GM23248 (cell line): ENCODE measurements at regions not wholly inside any gene's neighbourhood (a gene's known extent, or its start where the extent isn't known, plus 50 kb on each side); places are given as distances from the start of the nearest gene placed in this dataset.
A peak's percentile ranks its signal among the peaks of the same experiment; 100 is the strongest.

Experiments
- DNase-seq: peaks from one replicate; pipeline ENCODE4 v3.0.0-alpha.2; 2015
- H2AFZ ChIP-seq: fragments of 200-600 bp; sonication (generic); 2 replicates; pipeline ENCODE4 v1.6.1; 2016; ENCODE audit warnings: antibody characterized with exemption
- H3F3A ChIP-seq: fragments of 200-600 bp; sonication (generic); 2 replicates; pipeline ENCODE4 v1.6.1; 2016; ENCODE audit warnings: mild to moderate bottlenecking, antibody characterized with exemption, mixed run types; ENCODE audit not compliant: insufficient read depth
- H3K27ac ChIP-seq: fragments of 200-600 bp; sonication (generic); 2 replicates; pipeline ENCODE4 v1.5.1; 2016; ENCODE audit warnings: mild to moderate bottlenecking
- H3K27me3 ChIP-seq: fragments of 200-600 bp; sonication (generic); replicated peaks from 2 replicates; pipeline ENCODE4 v1.6.1; 2016; ENCODE audit warnings: mild to moderate bottlenecking; ENCODE audit not compliant: insufficient read depth
- H3K36me3 ChIP-seq: fragments of 200-600 bp; sonication (generic); 2 replicates; pipeline ENCODE4 v1.6.1; 2016; ENCODE audit warnings: low read depth, mild to moderate bottlenecking
- H3K4me1 ChIP-seq: fragments of 200-600 bp; sonication (generic); 2 replicates; pipeline ENCODE4 v1.6.1; 2016; ENCODE audit warnings: mild to moderate bottlenecking; ENCODE audit not compliant: insufficient read depth
- H3K4me2 ChIP-seq: fragments of 200-600 bp; sonication (generic); one replicate; pipeline ENCODE4 v1.6.1; 2016; ENCODE audit warnings: mild to moderate bottlenecking; ENCODE audit not compliant: unreplicated experiment
- H3K4me3 ChIP-seq: fragments of 200-600 bp; sonication (generic); 2 replicates; pipeline ENCODE4 v1.5.1; 2016; ENCODE audit warnings: mild to moderate bottlenecking
- H3K79me2 ChIP-seq: fragments of 200-600 bp; sonication (generic); 2 replicates; pipeline ENCODE4 v1.6.1; 2016; ENCODE audit warnings: mild to moderate bottlenecking; ENCODE audit not compliant: insufficient read depth
- H3K9ac ChIP-seq: fragments of 200-600 bp; sonication (generic); 2 replicates; pipeline ENCODE4 v1.6.1; 2016; ENCODE audit warnings: mild to moderate bottlenecking
- H3K9me2 ChIP-seq: fragments of 200-600 bp; sonication (generic); 2 replicates; pipeline ENCODE4 v1.6.1; 2016; ENCODE audit warnings: mixed run types, mild to moderate bottlenecking, moderate library complexity; ENCODE audit not compliant: insufficient read depth
- H3K9me3 ChIP-seq: fragments of 200-600 bp; sonication (generic); one replicate; pipeline ENCODE4 v1.6.1; 2017; ENCODE audit warnings: low read depth
- H4K20me1 ChIP-seq: fragments of 200-600 bp; sonication (generic); 2 replicates; pipeline ENCODE4 v1.6.0; 2016; ENCODE audit not compliant: insufficient read depth
- EZH2 ChIP-seq: fragments of 200-600 bp; sonication (generic); IDR thresholded peaks from 2 replicates; pipeline ENCODE4 v1.6.1; 2018; ENCODE audit warnings: antibody characterized with exemption, mild to moderate bottlenecking; ENCODE audit not compliant: insufficient read depth, poor library complexity, severe bottlenecking
- EZH2phosphoT487 ChIP-seq: fragments of 200-600 bp; sonication (generic); IDR thresholded peaks from 2 replicates; pipeline ENCODE4 v1.6.1; 2018; ENCODE audit warnings: antibody characterized with exemption, moderate library complexity, mild to moderate bottlenecking, low read depth; ENCODE audit not compliant: insufficient read depth
- WGBS, 2 experiments: methylation state at CpG; one replicate each; pipeline ENCODE4 v1.1.6; 2015 to 2017; ENCODE audit warnings: low lambda C conversion rate in 2 of 2, low coverage in 1 of 2; ENCODE audit errors: missing lambda C conversion rate in 2 of 2; 5-methylcytosine and 5-hydroxymethylcytosine counted together
- in situ Hi-C: fragments of 300-500 bp; cut with MboI; formaldehyde crosslinking; loops from 2 replicates; pipeline ENCODE4 v1.15.0; 2020

GRCh38 chr9:96175001-96175400, 127.0 kb downstream of the HSD17B3 start:
- H3K4me2 ChIP-seq, result no peak overlapping the region
- no peaks in the 10 kb centered on the region for H3K79me2 ChIP-seq
- peaks cover 37% of the 10 kb centered on the region for H3K27me3 ChIP-seq
- H3F3A ChIP-seq, result no peaks in the 10 kb centered on the region
- H2AFZ ChIP-seq, result no peak overlapping the region
- H3K4me3 ChIP-seq, result no peak overlapping the region
- no peak for TF ChIP-seq EZH2phosphoT487
- no peak for TF ChIP-seq EZH2
- no peaks in the 10 kb centered on the region for H3K9me2 ChIP-seq
- no peak for DNase-seq
- 45 to 66% methylated on average over 1 of the region's 1 CpG for WGBS, 2 experiments
- no peaks in the 10 kb centered on the region for H3K4me1 ChIP-seq
- in situ Hi-C loops, result no loop called here
- H3K9ac ChIP-seq, result no peak overlapping the region
- H3K27ac ChIP-seq, result no peak overlapping the region
- no peaks in the 10 kb centered on the region for H3K9me3 ChIP-seq
- no peaks in the 10 kb centered on the region for H3K36me3 ChIP-seq
- H4K20me1 ChIP-seq, result no peaks in the 10 kb centered on the region

GRCh38 chr9:96174371-96174770, 127.6 kb downstream of the HSD17B3 start:
- DNase-seq, result no peak
- Histone ChIP-seq H3K4me1 (no peaks in the 10 kb centered on the region), H3K4me3 (no peak overlapping the region), H3K36me3 (no peaks in the 10 kb centered on the region), H3K4me2 (no peak overlapping the region), H3K27me3 (peaks cover 37% of the 10 kb centered on the region), H4K20me1 (no peaks in the 10 kb centered on the region), H3K9me3 (no peaks in the 10 kb centered on the region), H3K9ac (no peak overlapping the region), H3F3A (no peaks in the 10 kb centered on the region), H3K9me2 (no peaks in the 10 kb centered on the region), H2AFZ (no peak overlapping the region), H3K79me2 (no peaks in the 10 kb centered on the region), H3K27ac (no peak overlapping the region)
- WGBS, 2 experiments, result 68 to 71% methylated on average over 3 of the region's 3 CpGs
- TF ChIP-seq EZH2phosphoT487 (no peak), EZH2 (no peak)
- in situ Hi-C loops, result no loop called here

- no peak overlapping the region for H3K4me2 ChIP-seq
- no peak overlapping the region for H2AFZ ChIP-seq
- peaks cover 37% of the 10 kb centered on the region for H3K27me3 ChIP-seq
- H3K9ac ChIP-seq, result no peak overlapping the region
- no peak for DNase-seq
- H3K79me2 ChIP-seq, result no peaks in the 10 kb centered on the region
- H4K20me1 ChIP-seq, result no peaks in the 10 kb centered on the region
- WGBS, 2 experiments, result 86 to 88% methylated on average over 7 of the region's 7 CpGs
- no peaks in the 10 kb centered on the region for H3K36me3 ChIP-seq
- no peaks in the 10 kb centered on the region for H3K9me2 ChIP-seq
- H3K4me1 ChIP-seq, result no peaks in the 10 kb centered on the region
- H3F3A ChIP-seq, result no peaks in the 10 kb centered on the region
- no peak overlapping the region for H3K27ac ChIP-seq
- TF ChIP-seq EZH2, result no peak
- H3K4me3 ChIP-seq, result no peak overlapping the region
- H3K9me3 ChIP-seq, result no peaks in the 10 kb centered on the region
- in situ Hi-C loops, result no loop called here
Observed at GRCh38 chr9:96173640-96174039, 128.3 kb downstream of the HSD17B3 start.

GRCh38 chr9:96172797-96173196, 129.2 kb downstream of the HSD17B3 start:
- H3K9ac ChIP-seq, result no peak overlapping the region
- no peaks in the 10 kb centered on the region for H3F3A ChIP-seq
- H3K36me3 ChIP-seq, result no peaks in the 10 kb centered on the region
- no peak overlapping the region for H3K27ac ChIP-seq
- in situ Hi-C loops, result no loop called here
- no peak overlapping the region for H2AFZ ChIP-seq
- H3K79me2 ChIP-seq, result no peaks in the 10 kb centered on the region
- no peak overlapping the region for H3K4me2 ChIP-seq
- no peak overlapping the region for H3K4me3 ChIP-seq
- no peaks in the 10 kb centered on the region for H4K20me1 ChIP-seq
- 63 to 68% methylated on average over 5 of the region's 5 CpGs for WGBS, 2 experiments
- no peak for DNase-seq
- TF ChIP-seq EZH2, result no peak
- no peak for TF ChIP-seq EZH2phosphoT487
- H3K9me2 ChIP-seq, result no peaks in the 10 kb centered on the region
- H3K27me3 ChIP-seq, result peaks cover 32% of the 10 kb centered on the region
- H3K4me1 ChIP-seq, result no peaks in the 10 kb centered on the region
- H3K9me3 ChIP-seq, result no peaks in the 10 kb centered on the region

GRCh38 chr9:96171728-96172127, 130.2 kb downstream of the HSD17B3 start:
- H4K20me1 ChIP-seq, result no peaks in the 10 kb centered on the region
- H3K4me3 ChIP-seq, result no peak overlapping the region
- in situ Hi-C loops, result no loop called here
- 9 to 11% methylated on average over 6 of the region's 6 CpGs for WGBS, 2 experiments
- H3K9ac ChIP-seq, result no peak overlapping the region
- TF ChIP-seq EZH2, result no peak
- TF ChIP-seq EZH2phosphoT487, result no peak
- no peaks in the 10 kb centered on the region for H3F3A ChIP-seq
- no peaks in the 10 kb centered on the region for H3K9me2 ChIP-seq
- no peak overlapping the region for H3K4me2 ChIP-seq
- DNase-seq, result peak; percentile 36
- H3K36me3 ChIP-seq, result no peaks in the 10 kb centered on the region
- H3K9me3 ChIP-seq, result no peaks in the 10 kb centered on the region
- H3K27ac ChIP-seq, result no peak overlapping the region
- no peaks in the 10 kb centered on the region for H3K4me1 ChIP-seq
- H3K79me2 ChIP-seq, result no peaks in the 10 kb centered on the region
- H2AFZ ChIP-seq, result no peak overlapping the region
- peaks cover 22% of the 10 kb centered on the region for H3K27me3 ChIP-seq
